ENCODE measurements at regions not wholly inside any gene's neighbourhood (a gene's known extent, or its start where the extent isn't known, plus 50 kb on each side); places are given as distances from the start of the nearest gene placed in this dataset.

DNA sequence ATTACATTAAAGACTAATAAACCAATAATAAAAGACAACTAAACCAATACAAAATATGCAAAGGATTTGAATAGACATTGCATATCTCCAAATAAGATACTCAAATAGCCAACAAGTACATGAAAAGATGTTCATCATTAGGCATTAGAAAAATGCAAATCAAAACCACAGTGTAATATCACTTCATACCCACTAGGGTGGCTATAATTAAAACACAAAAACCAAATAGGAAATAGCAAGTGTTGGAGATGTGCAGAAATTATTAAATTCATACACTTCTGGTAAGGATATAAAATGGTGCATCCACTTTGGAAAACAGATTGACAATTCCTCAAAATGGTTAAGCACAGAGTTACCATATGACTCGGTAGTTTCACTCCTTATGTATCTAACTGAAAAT lies 860.8 kb upstream of the DIAPH2 start:
- no peak for DNase-seq

DNA sequence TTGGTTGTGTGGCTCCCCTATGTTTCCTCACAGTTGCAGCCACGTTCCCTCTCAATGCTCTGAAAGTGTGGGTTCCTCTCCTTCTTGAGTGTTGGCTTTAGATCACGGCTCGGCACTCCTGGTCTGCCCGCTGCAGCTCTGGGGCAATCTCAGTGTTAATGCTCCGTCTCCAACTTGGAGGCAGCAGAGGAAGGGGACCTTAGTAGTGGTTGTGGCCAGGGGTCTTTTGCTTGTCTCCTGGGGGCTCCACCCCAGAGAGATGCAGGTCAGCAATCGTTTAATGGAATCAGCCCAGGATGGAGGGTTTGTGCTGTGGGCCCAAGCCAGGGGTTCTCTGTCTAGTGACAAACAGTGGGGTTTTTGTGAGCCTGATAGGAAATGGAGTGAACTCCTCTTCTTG lies 849.4 kb upstream of the DIAPH2 start:
- DNase-seq: no peak

GRCh38 chrX:95836517-95836916 lies 848.1 kb upstream of the DIAPH2 start:
- DNase-seq: no peak

DNA sequence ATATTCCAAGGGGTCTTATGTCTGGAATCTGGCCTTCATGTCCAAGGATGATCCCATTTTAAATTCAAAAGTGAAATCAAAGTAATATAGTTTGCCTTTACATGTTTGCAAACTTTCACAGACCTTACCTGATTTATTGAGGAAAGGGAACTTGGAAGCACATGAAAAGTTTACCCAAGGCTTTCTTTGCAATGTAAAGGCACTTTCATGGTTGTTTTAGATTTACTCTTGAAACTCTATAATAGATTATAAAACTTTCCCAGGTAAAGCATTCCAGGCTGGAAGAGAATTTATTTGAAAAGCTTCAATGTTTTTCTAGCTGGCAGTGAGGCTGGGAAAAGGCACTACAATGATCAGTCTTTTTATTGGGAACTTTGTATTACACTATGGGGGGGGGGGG lies 842.8 kb upstream of the DIAPH2 start:
- DNase-seq: no peak

DNA sequence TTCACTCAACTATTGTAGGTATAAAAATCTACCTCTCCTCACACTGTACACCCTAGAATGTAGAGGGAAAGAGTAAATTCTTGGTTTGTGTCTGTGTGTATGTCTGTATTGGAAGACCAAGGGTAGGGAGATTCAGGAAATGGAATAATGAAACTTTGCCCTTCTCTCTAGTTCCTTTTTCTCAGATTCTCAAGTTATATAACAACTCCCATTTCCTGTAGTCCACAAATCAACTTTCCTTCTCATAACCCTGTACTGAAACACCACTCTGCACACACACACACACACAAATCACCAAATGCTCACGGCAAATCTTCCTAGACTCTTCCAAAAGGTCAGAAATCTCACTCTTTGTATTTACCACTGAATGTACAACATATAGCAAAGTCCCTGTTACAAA lies 824.5 kb upstream of the DIAPH2 start:
- no peak for DNase-seq

- no peak for DNase-seq
Measured at GRCh38 chrX:95875661-95876060, 809.0 kb upstream of the DIAPH2 start.

GRCh38 chrX:95878874-95879273 lies 805.8 kb upstream of the DIAPH2 start:
- DNase-seq: no peak

GRCh38 chrX:95884186-95884585 lies 800.5 kb upstream of the DIAPH2 start:
- peak in 1 of 2 experiments; percentile 24 for DNase-seq

DNA sequence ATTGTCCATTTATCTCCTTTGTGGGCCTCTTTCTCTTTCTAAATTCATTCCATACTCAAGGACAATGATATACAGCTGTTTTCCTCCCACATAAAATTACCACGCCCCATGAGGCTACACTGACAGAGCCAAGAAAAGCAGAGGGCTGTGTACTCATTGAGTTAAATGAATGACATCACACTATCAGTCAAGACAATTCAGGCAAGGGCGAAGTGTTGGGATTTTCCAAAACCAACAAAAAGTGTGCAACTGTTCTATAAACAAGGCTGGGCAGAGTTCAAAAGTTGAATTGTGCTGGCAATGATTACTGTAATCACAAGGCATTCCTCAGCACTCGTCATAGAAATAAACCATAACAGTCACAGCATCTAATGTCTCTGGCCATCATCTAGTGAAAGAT lies 799.6 kb upstream of the DIAPH2 start:
- DNase-seq: peak in 1 of 2 experiments; percentile 10

DNA sequence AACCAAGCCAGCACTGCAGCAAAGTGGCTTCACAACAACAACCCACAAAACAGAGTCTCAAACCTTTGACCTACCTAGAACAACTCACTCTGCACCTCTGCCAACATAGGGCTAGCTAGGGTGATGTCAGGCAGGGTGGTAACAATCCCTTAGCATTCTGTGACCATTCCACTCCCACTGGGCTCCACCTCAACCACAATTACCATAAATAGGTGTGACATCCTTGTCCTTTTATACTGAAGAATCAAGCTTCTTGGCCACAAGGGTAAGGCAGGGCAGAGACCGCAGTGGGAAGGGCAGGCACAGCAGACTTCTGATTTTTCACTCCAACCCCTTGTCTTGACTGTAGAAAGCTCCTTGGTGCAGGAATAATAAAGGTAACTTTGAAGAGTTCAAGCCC lies 795.4 kb upstream of the DIAPH2 start:
- no peak for DNase-seq

GRCh38 chrX:95893636-95894035 lies 791.0 kb upstream of the DIAPH2 start:
- DNase-seq: peak; percentile 0 to 26

DNA sequence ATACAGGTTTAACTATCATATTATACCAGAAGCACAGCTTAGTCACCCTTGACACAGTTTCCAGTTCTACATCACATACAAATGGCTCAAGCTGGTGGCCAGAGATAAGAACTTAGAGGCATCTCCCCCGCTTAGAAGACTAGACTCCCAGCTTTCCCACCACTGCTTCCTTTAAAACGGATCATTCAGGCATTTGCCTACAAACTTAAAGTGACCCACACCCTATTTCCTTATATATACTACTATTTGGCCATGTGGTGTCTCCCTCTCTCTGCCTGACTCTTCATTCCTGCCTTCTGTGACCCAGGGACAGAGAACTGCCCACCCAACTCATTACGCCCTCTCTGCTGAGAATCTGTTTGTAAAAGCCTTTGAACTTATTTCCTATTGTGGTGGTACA lies 781.2 kb upstream of the DIAPH2 start:
- DNase-seq: peak in 1 of 2 experiments; percentile 1

- DNase-seq: no peak
Measured at GRCh38 chrX:95903975-95904374, 780.7 kb upstream of the DIAPH2 start.

- DNase-seq: no peak
Measured at GRCh38 chrX:95907081-95907480, 777.6 kb upstream of the DIAPH2 start.

DNA sequence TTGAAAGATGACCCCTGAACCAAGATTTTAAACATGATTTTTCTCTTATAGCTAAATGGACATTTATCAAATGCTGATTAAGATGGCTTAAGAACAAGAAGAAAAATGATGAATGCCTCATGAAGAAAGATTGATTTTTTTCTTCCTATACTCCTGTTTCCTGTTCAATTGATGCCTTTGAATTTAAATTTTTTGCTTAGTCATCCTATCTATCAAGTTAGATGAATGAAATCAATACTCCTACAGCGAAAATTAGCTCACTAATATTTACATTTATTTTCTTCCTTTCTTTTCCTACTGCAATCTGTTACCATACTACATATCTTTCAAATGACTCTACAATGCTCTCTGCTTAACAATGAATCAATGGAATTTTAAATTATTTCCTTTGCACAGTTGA lies 773.6 kb upstream of the DIAPH2 start:
- no peak for DNase-seq

GRCh38 chrX:95919605-95920004 lies 765.0 kb upstream of the DIAPH2 start:
- DNase-seq: no peak

- DNase-seq: no peak
Measured at GRCh38 chrX:95945528-95945927, 739.1 kb upstream of the DIAPH2 start.

DNA sequence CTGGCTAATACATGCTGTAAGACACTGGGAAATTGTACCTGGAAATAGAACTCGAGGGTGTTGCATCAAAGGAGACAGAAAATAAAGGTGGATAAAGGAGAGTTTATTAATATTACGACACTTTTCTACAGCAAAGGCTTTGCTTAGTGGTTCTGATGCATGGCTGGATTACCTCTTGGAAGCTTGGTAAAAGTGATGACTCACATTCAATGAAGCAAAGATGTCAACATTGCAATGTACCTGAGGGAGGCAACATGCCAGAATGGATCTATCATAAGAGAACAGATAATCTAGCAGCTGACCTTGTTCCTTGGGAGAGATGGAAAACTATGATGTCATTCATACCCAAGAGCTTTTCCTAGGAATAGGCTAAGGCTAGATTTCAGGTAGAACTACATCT lies 735.1 kb upstream of the DIAPH2 start:
- no peak for DNase-seq

DNA sequence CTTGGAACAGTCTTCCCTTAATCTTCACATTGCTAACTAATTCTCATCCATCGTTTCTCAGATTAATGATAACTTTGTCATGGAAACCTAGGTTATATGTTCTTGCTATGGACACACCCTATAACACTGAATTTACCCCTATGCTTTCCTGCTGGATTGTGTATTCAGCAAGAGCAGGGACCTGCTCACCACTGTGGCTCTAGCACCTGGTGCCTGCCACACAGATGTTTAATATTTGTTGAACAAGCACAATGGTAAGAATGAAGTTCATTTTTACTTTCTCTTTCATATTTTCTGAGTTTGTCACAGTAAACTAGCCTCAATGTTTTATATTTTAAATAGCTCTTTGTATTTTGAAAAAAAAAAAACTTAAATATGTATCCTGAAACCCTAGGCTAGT lies 734.0 kb upstream of the DIAPH2 start:
- no peak for DNase-seq

DNA sequence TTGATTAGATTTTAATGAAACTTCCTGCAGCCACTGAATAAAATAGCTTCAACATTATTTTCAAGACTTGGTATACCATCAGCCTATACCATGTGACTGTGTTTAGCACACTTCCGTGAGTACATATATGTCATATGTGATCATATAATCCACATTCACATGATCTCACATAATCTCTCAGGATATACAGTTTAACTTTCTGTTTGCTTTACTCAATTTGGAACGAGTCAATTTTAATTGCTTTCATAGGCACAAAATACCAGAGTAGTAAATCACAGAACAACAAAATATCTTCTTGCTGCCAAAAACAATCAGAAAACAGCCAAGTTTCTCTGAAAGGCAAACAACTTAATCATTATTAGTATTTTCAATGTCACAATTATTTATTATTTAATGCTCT lies 731.1 kb upstream of the DIAPH2 start:
- DNase-seq: no peak

- no peak for DNase-seq
Measured at GRCh38 chrX:95956745-95957144, 727.9 kb upstream of the DIAPH2 start.

DNA sequence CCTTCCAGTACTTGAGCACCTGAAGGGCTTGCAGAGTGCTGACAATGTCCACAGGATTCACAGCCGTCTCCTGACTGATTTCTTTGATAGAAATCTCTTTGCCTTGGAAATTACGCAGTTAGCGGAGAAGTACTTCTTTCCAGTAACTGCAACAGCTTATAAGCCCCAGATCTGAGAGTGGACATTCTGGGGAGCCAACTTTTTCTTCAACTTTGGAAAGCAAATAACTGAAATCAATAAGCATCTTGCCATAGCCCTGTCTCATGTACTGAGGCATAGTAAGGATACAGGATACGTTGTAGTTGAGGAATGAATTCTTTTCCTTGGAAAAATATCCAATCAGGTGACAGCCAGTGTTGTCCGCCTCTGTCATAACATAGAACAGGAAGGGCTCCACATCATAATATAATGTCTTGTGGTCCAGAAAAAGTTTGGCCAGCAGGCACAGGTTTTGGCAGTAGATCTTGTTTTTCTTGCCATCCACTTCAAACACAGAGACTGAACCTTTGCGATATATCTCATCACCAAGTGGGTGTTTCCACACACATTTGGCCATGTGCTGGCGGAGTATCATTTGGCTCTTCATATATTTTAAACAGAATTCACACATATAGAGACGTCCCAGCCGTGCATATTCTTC lies 711.1 kb upstream of the DIAPH2 start:
- DNase-seq: peak; percentile 10 to 46

- peak in 1 of 2 experiments; percentile 12 for DNase-seq
Measured at GRCh38 chrX:95974096-95974470, 710.6 kb upstream of the DIAPH2 start.

- DNase-seq: no peak
Measured at GRCh38 chrX:95974890-95975289, 709.8 kb upstream of the DIAPH2 start.

GRCh38 chrX:95995583-95995982 lies 689.1 kb upstream of the DIAPH2 start:
- DNase-seq: no peak

DNA sequence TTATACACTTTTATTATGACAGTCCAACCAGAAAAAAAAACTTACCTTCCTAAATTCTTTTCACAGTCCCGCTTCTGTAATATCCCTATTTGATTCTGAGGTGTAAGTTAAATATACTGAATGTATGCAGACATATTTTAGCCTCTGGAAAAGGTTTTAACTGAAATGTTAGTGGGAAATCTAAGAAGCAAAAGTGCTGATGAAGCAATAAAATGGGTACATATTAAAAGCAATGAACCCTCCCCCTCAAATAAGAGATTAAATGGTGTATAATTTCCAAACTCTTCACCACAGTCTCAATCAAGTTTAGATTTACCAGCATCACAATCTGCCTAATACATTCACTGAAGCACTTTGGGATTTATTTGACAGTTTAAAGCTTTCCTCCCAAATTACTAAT lies 688.3 kb upstream of the DIAPH2 start:
- DNase-seq: no peak

Data from NCI-H446 (cell line).